ENCODE measurements at regions not wholly inside any gene's neighbourhood (a gene's known extent, or its start where the extent isn't known, plus 50 kb on each side); places are given as distances from the start of the nearest gene placed in this dataset.

GRCh38 chr20:55528482-55528881 is 476.8 kb downstream of the CBLN4 start:
- no peak for TF ChIP-seq CTBP1 (IDR thresholded peaks at IDR 0.05; ENCODE audit: borderline replicate concordance)
- no peak for TF ChIP-seq BHLHE40 (IDR thresholded peaks at IDR 0.05; ENCODE audit: borderline replicate concordance)
